SK-N-SH treated with all-trans-retinoic acid at 6 μM for 48 hours (cell line): ENCODE measurements at regions not wholly inside any gene's neighbourhood (a gene's known extent, or its start where the extent isn't known, plus 50 kb on each side); places are given as distances from the start of the nearest gene placed in this dataset.

Experiments
- ATAC-seq: fragments of 200-7000 bp; cut with Tn5 transposase; 3 replicates; pipeline ENCODE4 v1.9.1; 2020; ENCODE audit warnings: mild to moderate bottlenecking, moderate library complexity
- ARNTL ChIP-seq: fragments of 450-650 bp; formaldehyde crosslinking; IDR thresholded peaks from 2 replicates; pipeline ENCODE4 v1.5.0; 2020; ENCODE audit warnings: low read depth, mild to moderate bottlenecking, moderate library complexity, borderline replicate concordance
- BACH2 ChIP-seq: fragments of 250-450 bp; sonication (Bioruptor Pico); IDR thresholded peaks from 2 replicates; pipeline ENCODE4 v1.9.0; 2021; ENCODE audit warnings: mild to moderate bottlenecking, borderline replicate concordance
- CREB5 ChIP-seq: fragments of 250-450 bp; sonication (Bioruptor Pico); IDR thresholded peaks from 2 replicates; pipeline ENCODE4 v1.5.1; 2020; ENCODE audit warnings: low read depth, mild to moderate bottlenecking, moderate library complexity
- CSDC2 ChIP-seq: fragments of 250-450 bp; sonication (Bioruptor Pico); IDR thresholded peaks from 2 replicates; pipeline ENCODE4 v1.5.0; 2020; ENCODE audit warnings: mild to moderate bottlenecking, moderate library complexity
- CSRNP3 ChIP-seq: fragments of 250-450 bp; sonication (Bioruptor Pico); IDR thresholded peaks from 2 replicates; pipeline ENCODE4 v1.5.1; 2021; ENCODE audit warnings: mild to moderate bottlenecking, moderate library complexity
- ESRRG ChIP-seq: fragments of 250-450 bp; sonication (Bioruptor Pico); IDR thresholded peaks from 2 replicates; pipeline ENCODE4 v1.6.1; 2021; ENCODE audit warnings: mild to moderate bottlenecking
- GLIS3 ChIP-seq: fragments of 250-450 bp; sonication (Bioruptor Pico); IDR thresholded peaks from 2 replicates; pipeline ENCODE4 v1.5.0; 2020; ENCODE audit warnings: mild to moderate bottlenecking, moderate library complexity
- ISL1 ChIP-seq: fragments of 250-450 bp; sonication (Bioruptor Pico); IDR thresholded peaks from 2 replicates; pipeline ENCODE4 v2.1.2; 2022; ENCODE audit warnings: mild to moderate bottlenecking, moderate library complexity
- OSR1 ChIP-seq: fragments of 250-450 bp; sonication (Bioruptor Pico); IDR thresholded peaks from 2 replicates; pipeline ENCODE4 v1.8.0; 2022; ENCODE audit warnings: moderate library complexity, mild to moderate bottlenecking, inconsistent platforms
- PATZ1 ChIP-seq: fragments of 250-450 bp; sonication (Bioruptor Pico); IDR thresholded peaks from 2 replicates; pipeline ENCODE4 v1.8.0; 2020; ENCODE audit warnings: mild to moderate bottlenecking, moderate library complexity, borderline replicate concordance
- POU6F1 ChIP-seq: fragments of 250-450 bp; sonication (Bioruptor Pico); IDR thresholded peaks from 2 replicates; pipeline ENCODE4 v1.8.0; 2021; ENCODE audit warnings: low read depth, mild to moderate bottlenecking, moderate library complexity, borderline replicate concordance
- PPARA ChIP-seq: fragments of 250-450 bp; sonication (Bioruptor Pico); IDR thresholded peaks from 2 replicates; pipeline ENCODE4 v1.5.0; 2020; ENCODE audit warnings: mild to moderate bottlenecking, borderline replicate concordance
- RARB ChIP-seq: fragments of 250-450 bp; sonication (Bioruptor Pico); IDR thresholded peaks from 2 replicates; pipeline ENCODE4 v1.8.0; 2021; ENCODE audit warnings: mild to moderate bottlenecking, moderate library complexity
- SNAI2 ChIP-seq: fragments of 250-450 bp; sonication (Bioruptor Pico); IDR thresholded peaks from 2 replicates; pipeline ENCODE4 v1.5.0; 2020; ENCODE audit warnings: mild to moderate bottlenecking, moderate library complexity
- TCF4 ChIP-seq: fragments of 250-450 bp; sonication (Bioruptor Pico); IDR thresholded peaks from 2 replicates; pipeline ENCODE4 v1.8.0; 2021; ENCODE audit warnings: mild to moderate bottlenecking, moderate library complexity, borderline replicate concordance
- TOX ChIP-seq: fragments of 250-450 bp; sonication (Bioruptor Pico); IDR thresholded peaks from 2 replicates; pipeline ENCODE4 v1.8.0; 2021; ENCODE audit warnings: mild to moderate bottlenecking, moderate library complexity, borderline replicate concordance
- TSHZ2 ChIP-seq: fragments of 250-450 bp; sonication (Bioruptor Pico); IDR thresholded peaks from 2 replicates; pipeline ENCODE4 v1.5.0; 2020; ENCODE audit warnings: mild to moderate bottlenecking, moderate library complexity
- ZC3H10 ChIP-seq: fragments of 250-450 bp; sonication (Bioruptor Pico); IDR thresholded peaks from 2 replicates; pipeline ENCODE4 v1.5.1; 2021; ENCODE audit warnings: mild to moderate bottlenecking, moderate library complexity
- ZFP3 ChIP-seq: fragments of 250-450 bp; sonication (Bioruptor Pico); IDR thresholded peaks from 2 replicates; pipeline ENCODE4 v1.5.0; 2020; ENCODE audit warnings: mild to moderate bottlenecking, moderate library complexity
- ZFP30 ChIP-seq: fragments of 450-650 bp; formaldehyde crosslinking; IDR thresholded peaks from 2 replicates; pipeline ENCODE4 v1.5.0; 2022; ENCODE audit warnings: mild to moderate bottlenecking, moderate library complexity
- ZNF565 ChIP-seq: fragments of 450-650 bp; formaldehyde crosslinking; conservative IDR thresholded peaks from 2 replicates; pipeline ENCODE4 v1.5.0; 2020; ENCODE audit warnings: low read depth, mild to moderate bottlenecking, moderate library complexity
- ZNF70 ChIP-seq: fragments of 450-650 bp; formaldehyde crosslinking; IDR thresholded peaks from 2 replicates; pipeline ENCODE4 v1.5.0; 2020; ENCODE audit warnings: mild to moderate bottlenecking, moderate library complexity
- ZNF8 ChIP-seq: fragments of 450-650 bp; formaldehyde crosslinking; IDR thresholded peaks from 2 replicates; pipeline ENCODE4 v1.5.0; 2020; ENCODE audit warnings: mild to moderate bottlenecking, moderate library complexity

GRCh38 chr5:2856206-2856605 lies 104.7 kb upstream of the IRX2 start:
- ATAC-seq = no peak
- TF ChIP-seq CSDC2 (CRISPR knock-in tag) (no peak), TCF4 (CRISPR knock-in tag) (no peak), ZFP30 (CRISPR knock-in tag) (no peak), ZC3H10 (CRISPR knock-in tag) (no peak), ISL1 (CRISPR knock-in tag) (no peak)

GRCh38 chr5:2852446-2852845 lies 101.0 kb upstream of the IRX2 start:
- no peak for TF ChIP-seq ZFP30 (CRISPR knock-in tag)
- no peak for TF ChIP-seq CSRNP3
- TF ChIP-seq TOX = no peak
- no peak for TF ChIP-seq POU6F1 (CRISPR knock-in tag)
- TF ChIP-seq ZC3H10 (CRISPR knock-in tag) = no peak
- no peak for TF ChIP-seq ARNTL (CRISPR knock-in tag)
- no peak for TF ChIP-seq ZFP3
- no peak for TF ChIP-seq ZNF8
- no peak for TF ChIP-seq TSHZ2
- no peak for TF ChIP-seq GLIS3 (CRISPR knock-in tag)
- no peak for TF ChIP-seq OSR1
- no peak for TF ChIP-seq CREB5 (CRISPR knock-in tag)
- ATAC-seq = no peak

GRCh38 chr5:2851895-2852294 lies 100.4 kb upstream of the IRX2 start:
- no peak for ATAC-seq
- TF ChIP-seq ESRRG (no peak), PPARA (no peak), ZFP3 (no peak), OSR1 (no peak), ZNF8 (no peak), CSDC2 (CRISPR knock-in tag) (no peak), GLIS3 (CRISPR knock-in tag) (no peak), ZNF565 (CRISPR knock-in tag) (no peak), CREB5 (CRISPR knock-in tag) (no peak), TSHZ2 (no peak), ZFP30 (CRISPR knock-in tag) (no peak), PATZ1 (no peak), ARNTL (CRISPR knock-in tag) (no peak), TOX (no peak), SNAI2 (no peak), BACH2 (CRISPR knock-in tag) (no peak), ZC3H10 (CRISPR knock-in tag) (no peak), RARB (no peak), ZNF70 (CRISPR knock-in tag) (no peak), TCF4 (CRISPR knock-in tag) (no peak)
- TF ChIP-seq, all 23 proteins: peak for 0
